Suppressor macrophage treated with lipopolysaccharide for 4 hours (primary cell): ENCODE measurements at regions not wholly inside any gene's neighbourhood (a gene's known extent, or its start where the extent isn't known, plus 50 kb on each side); places are given as distances from the start of the nearest gene placed in this dataset.
"Not testable (repeated sequence)": the region's sequence is repeated elsewhere in the genome, so short reads cannot be mapped to it uniquely, and the experiment has no call there.

Experiments
- DNase-seq: peaks from one replicate; pipeline ENCODE4 v3.0.0-alpha.2; 2020

- no peak for DNase-seq
These were observed 480.0 kb upstream of the JAG1 start for GRCh38 chr20:11153819-11154218.

GRCh38 chr20:11155156-11155756 is 481.5 kb upstream of the JAG1 start:
- no peak for DNase-seq

GRCh38 chr20:11156922-11157321 is 483.1 kb upstream of the JAG1 start:
- DNase-seq = no peak

- no peak for DNase-seq
These were observed 484.3 kb upstream of the JAG1 start for GRCh38 chr20:11158146-11158545.

- DNase-seq = no peak
These were observed 484.8 kb upstream of the JAG1 start for GRCh38 chr20:11158589-11158988.

- DNase-seq = peak; percentile 18
These were observed 485.9 kb upstream of the JAG1 start for GRCh38 chr20:11159728-11160127.

GRCh38 chr20:11162026-11162775 is 488.4 kb upstream of the JAG1 start:
- DNase-seq = no peak

GRCh38 chr20:11165789-11166188 is 492.0 kb upstream of the JAG1 start:
- no peak for DNase-seq

GRCh38 chr20:11166712-11167111 is 492.9 kb upstream of the JAG1 start:
- DNase-seq = no peak

- DNase-seq = no peak
These were observed 494.2 kb upstream of the JAG1 start for GRCh38 chr20:11168026-11168425.

GRCh38 chr20:11170025-11170424 is 496.2 kb upstream of the JAG1 start:
- DNase-seq = no peak

- no peak for DNase-seq
These were observed 496.8 kb upstream of the JAG1 start for GRCh38 chr20:11170565-11170964.

- no peak for DNase-seq
These were observed 499.1 kb upstream of the JAG1 start for GRCh38 chr20:11172881-11173280.

GRCh38 chr20:11173916-11174315 is 500.1 kb upstream of the JAG1 start:
- DNase-seq = no peak

- no peak for DNase-seq
These were observed 501.1 kb upstream of the JAG1 start for GRCh38 chr20:11174861-11175260.

GRCh38 chr20:11176431-11176830 is 502.6 kb upstream of the JAG1 start:
- DNase-seq = no peak

GRCh38 chr20:11178946-11179654 is 505.3 kb upstream of the JAG1 start:
- no peak for DNase-seq

- no peak for DNase-seq
These were observed 506.4 kb upstream of the JAG1 start for GRCh38 chr20:11180186-11180585.

GRCh38 chr20:11181129-11181528 is 507.3 kb upstream of the JAG1 start:
- DNase-seq = not testable (repeated sequence)

GRCh38 chr20:11181966-11182365 is 508.2 kb upstream of the JAG1 start:
- DNase-seq = no peak

GRCh38 chr20:11182720-11183119 is 508.9 kb upstream of the JAG1 start:
- DNase-seq = peak; percentile 75

GRCh38 chr20:11186301-11187008 is 512.7 kb upstream of the JAG1 start:
- DNase-seq = no peak

GRCh38 chr20:11188843-11189603 is 515.2 kb upstream of the JAG1 start:
- peak; percentile 22 for DNase-seq
